GM12891 (cell line): ENCODE measurements at regions not wholly inside any gene's neighbourhood (a gene's known extent, or its start where the extent isn't known, plus 50 kb on each side); places are given as distances from the start of the nearest gene placed in this dataset.

Source experiments
- DNase-seq: peaks from one replicate; pipeline ENCODE4 v3.0.0; 2011; ENCODE audit warnings: low spot score; ENCODE audit not compliant: insufficient read length
- FAIRE-seq: peaks from 2 replicates; lab custom pipeline; 2011; peaks lifted over from hg19 to GRCh38; lab: Jason Lieb, UNC
- PAX5 ChIP-seq: IDR thresholded peaks from 2 replicates; pipeline ENCODE4 v1.6.1; 2011; ENCODE audit warnings: low read length, moderate library complexity, mild to moderate bottlenecking; ENCODE audit not compliant: insufficient read depth, severe bottlenecking
- POLR2A ChIP-seq: IDR thresholded peaks from 2 replicates; pipeline ENCODE4 v1.6.1; 2011; ENCODE audit warnings: low read depth, low read length, control low read depth
- POLR2AphosphoS5 ChIP-seq: IDR thresholded peaks from 2 replicates; pipeline ENCODE4 v1.6.1; 2011; ENCODE audit warnings: low read depth, low read length, control low read depth
- POU2F2 ChIP-seq: IDR thresholded peaks from 2 replicates; pipeline ENCODE4 v1.6.1; 2011; ENCODE audit warnings: low read depth, mild to moderate bottlenecking, control low read depth, low read length, moderate library complexity
- SPI1 ChIP-seq: IDR thresholded peaks from 2 replicates; pipeline ENCODE4 v1.6.1; 2011; ENCODE audit warnings: low read depth, low read length, control low read depth
- TAF1 ChIP-seq: IDR thresholded peaks from 2 replicates; pipeline ENCODE4 v1.6.1; 2011; ENCODE audit warnings: low read depth, low read length, control low read depth

DNA sequence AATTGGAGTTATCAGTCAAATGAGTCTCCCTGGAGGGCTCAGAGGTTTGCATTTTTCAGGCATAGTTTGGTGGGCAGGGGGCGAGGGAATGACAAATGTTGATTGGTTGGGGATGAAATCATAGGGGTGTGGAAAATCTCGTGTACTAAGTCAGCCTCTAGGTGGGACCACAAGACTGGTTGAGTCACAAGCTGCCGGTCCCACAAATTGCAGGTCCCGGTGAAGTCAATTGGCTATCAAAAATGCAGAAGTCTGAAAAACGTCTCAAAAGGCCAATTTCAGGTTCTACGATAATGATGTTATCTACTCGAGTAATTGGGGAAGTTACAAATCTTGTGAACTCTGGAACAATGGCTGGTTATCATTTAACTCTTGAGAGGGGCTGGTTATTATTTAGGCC, 98.8 kb upstream of the DHX15 start:
- TF ChIP-seq SPI1 (no peak), PAX5 (no peak), POU2F2 (no peak), POLR2A (no peak), TAF1 (no peak), POLR2AphosphoS5 (no peak)
- FAIRE-seq (no peak), DNase-seq (no peak)

DNA sequence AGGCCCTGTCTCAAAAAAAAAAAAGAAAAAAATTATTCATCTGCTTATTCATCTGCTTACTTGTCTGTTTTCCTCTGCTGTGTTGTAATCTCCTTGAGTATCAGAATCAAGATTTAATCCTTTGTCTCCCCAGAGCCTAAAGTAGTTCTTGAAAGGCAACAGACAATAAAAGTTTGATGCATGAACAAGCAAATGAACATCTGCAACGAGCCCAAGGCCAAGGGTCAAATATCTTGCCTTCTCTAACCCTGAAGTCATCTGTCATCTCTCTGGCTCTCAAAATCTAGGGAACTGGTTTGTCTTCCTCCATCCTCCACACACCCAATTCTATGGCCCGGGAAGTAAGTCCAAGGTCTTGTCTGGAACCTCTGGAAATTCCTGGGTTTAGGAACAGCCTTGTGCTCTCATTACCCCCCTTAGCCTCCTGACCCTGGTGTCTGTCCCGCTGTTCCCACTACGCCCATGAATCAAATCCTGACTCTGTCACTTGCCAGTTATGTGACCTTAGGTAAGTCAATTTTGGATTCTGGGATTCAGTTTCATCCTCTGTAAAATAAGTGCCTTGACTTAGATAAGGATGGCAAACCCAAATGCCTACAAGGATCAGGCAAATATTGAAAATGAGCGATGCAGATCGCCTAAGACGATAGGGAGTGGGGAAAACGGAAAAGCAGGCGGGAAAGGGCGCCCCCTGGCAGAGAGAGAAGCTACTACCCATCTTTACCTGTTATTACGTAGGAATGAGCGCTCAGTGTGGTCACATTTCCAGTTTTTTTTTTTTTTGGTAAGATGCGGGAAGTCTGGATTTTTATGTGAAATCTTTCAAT, 102.7 kb upstream of the DHX15 start:
- no peak for FAIRE-seq
- no peak for TF ChIP-seq TAF1
- no peak for TF ChIP-seq POU2F2
- TF ChIP-seq SPI1: no peak
- TF ChIP-seq PAX5: no peak
- no peak for TF ChIP-seq POLR2AphosphoS5
- no peak for TF ChIP-seq POLR2A
- DNase-seq: no peak

DNA sequence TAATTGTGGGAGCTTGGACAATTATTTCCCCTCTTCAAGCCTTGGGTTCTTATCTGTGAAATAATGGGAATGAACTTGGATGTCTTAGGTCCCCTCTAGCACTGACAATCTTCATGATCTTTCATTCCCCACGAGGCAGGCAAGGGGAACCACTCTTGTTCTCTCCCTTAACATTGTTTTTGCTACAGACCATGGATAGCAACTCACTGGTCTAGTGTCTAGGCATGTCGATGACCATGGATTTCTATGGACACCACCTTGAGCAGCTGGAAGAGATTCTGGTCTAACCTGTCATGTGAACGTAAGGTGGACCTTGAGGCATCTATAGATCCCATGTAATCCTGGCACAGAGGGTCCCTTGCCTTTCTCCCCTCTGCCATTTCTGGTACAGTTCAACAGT, 104.1 kb upstream of the DHX15 start:
- TF ChIP-seq POU2F2: no peak
- TF ChIP-seq TAF1: no peak
- no peak for TF ChIP-seq SPI1
- no peak for TF ChIP-seq POLR2AphosphoS5
- FAIRE-seq (no peak), DNase-seq (no peak)

GRCh38 chr4:24689212-24689611, 104.9 kb upstream of the DHX15 start:
- no peak for TF ChIP-seq POLR2A
- TF ChIP-seq SPI1: no peak
- no peak for TF ChIP-seq TAF1
- TF ChIP-seq POU2F2: no peak
- TF ChIP-seq POLR2AphosphoS5: no peak
- TF ChIP-seq PAX5: no peak
- DNase-seq (no peak), FAIRE-seq (no peak)

DNA sequence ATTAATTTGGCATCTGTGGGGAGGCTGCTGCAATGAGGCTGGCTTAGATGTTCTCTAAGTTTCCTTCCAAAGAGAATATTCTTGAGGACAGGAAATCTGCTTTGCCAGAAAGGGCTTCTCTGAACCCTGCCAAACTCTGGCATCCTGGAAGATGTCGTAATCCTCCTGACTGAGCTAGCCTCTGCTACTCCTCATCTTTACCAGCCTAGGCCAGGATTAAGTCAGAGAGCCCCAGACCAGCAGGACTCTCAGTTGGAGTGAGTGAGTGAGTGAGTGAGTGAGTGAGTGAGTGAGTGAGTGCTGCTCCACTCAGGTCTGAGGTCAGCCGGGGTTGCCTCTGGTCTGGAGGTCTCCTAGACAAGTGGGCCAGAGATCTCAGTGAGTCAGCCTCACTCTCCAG, 104.9 kb upstream of the SOD3 start:
- DNase-seq: no peak
- FAIRE-seq: no peak
- TF ChIP-seq POLR2AphosphoS5 (no peak), SPI1 (no peak), POU2F2 (no peak), PAX5 (no peak), POLR2A (no peak), TAF1 (no peak)

GRCh38 chr4:24693636-24694035, 101.7 kb upstream of the SOD3 start:
- FAIRE-seq: no peak
- no peak for DNase-seq
- TF ChIP-seq POLR2AphosphoS5 (no peak), SPI1 (no peak), POLR2A (no peak), TAF1 (no peak), PAX5 (no peak)

GRCh38 chr4:24700118-24700517, 95.3 kb upstream of the SOD3 start:
- FAIRE-seq: no peak
- no peak for DNase-seq
- no peak for TF ChIP-seq POU2F2
- TF ChIP-seq SPI1: no peak
- no peak for TF ChIP-seq TAF1
- TF ChIP-seq POLR2A: no peak
- no peak for TF ChIP-seq PAX5
- no peak for TF ChIP-seq POLR2AphosphoS5

DNA sequence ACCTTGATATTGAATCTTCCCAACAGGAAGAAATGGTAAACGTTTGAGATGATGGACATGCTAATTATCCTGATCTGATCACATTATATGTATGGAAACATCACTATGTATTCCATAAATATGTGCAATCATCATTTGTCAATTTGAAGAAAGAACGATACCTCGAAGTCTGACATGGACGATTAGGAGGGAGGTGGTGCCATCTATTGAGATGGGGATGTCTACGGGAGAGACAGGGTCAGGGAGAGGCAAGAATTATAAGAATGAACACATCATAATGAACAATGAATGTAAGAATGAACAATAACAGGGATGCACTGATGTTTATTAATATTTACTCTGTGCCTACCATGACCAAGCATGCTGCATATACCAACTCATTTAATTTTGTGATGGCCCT, 93.7 kb upstream of the SOD3 start:
- DNase-seq (no peak), FAIRE-seq (no peak)
- TF ChIP-seq POLR2AphosphoS5: no peak
- no peak for TF ChIP-seq SPI1
- TF ChIP-seq TAF1: no peak
- no peak for TF ChIP-seq PAX5
- TF ChIP-seq POLR2A: no peak
- TF ChIP-seq POU2F2: no peak

- TF ChIP-seq TAF1: no peak
- no peak for TF ChIP-seq POU2F2
- TF ChIP-seq POLR2AphosphoS5: no peak
- TF ChIP-seq POLR2A: no peak
- TF ChIP-seq SPI1: no peak
- TF ChIP-seq PAX5: no peak
- FAIRE-seq (no peak), DNase-seq (no peak)
Observed at GRCh38 chr4:24702281-24702680, 93.1 kb upstream of the SOD3 start.

DNA sequence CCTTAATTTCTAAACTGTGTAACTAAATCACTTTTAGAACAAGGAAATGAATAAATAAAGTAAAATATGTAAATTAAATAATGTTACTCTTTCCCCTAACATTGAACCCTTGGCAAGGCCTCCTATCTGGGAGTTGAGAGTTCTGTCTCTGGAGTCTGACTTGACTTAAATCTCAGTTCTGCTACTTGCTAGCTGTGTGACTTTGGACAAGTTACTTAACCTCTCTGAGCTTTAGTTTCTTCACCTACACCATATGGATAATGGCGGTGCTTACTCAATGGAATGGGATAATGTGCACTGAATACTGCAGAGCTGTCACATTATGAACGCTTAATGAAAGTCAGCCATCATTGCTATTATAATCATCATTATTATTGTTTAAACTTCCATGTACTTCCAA, 92.1 kb upstream of the SOD3 start:
- no peak for FAIRE-seq
- no peak for DNase-seq
- TF ChIP-seq POLR2AphosphoS5: no peak
- no peak for TF ChIP-seq POU2F2
- no peak for TF ChIP-seq SPI1

DNA sequence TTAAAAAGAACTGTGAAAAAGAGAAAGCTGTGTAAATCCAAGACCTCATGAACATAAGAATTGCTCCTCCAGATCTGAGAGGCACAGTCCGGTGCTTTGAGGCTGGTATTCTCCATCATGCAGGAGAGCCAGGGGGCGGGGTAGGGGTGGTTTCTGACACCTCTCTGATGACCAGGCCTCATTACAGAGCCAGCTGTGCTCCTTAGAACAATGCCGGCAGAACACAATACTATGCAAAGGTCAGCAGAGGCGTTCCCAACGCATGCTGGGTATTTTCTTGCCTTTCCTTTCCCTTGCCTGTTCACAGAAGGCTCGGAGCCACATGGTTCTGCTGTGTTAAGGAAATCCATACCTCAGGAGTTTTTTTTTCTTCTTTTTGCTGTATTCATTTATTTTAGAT, 91.2 kb upstream of the SOD3 start:
- DNase-seq (no peak), FAIRE-seq (no peak)
- no peak for TF ChIP-seq POU2F2
- TF ChIP-seq POLR2AphosphoS5: no peak
- no peak for TF ChIP-seq POLR2A
- TF ChIP-seq TAF1: no peak
- no peak for TF ChIP-seq PAX5
- TF ChIP-seq SPI1: no peak
